ENCODE measurements at regions not wholly inside any gene's neighbourhood (a gene's known extent, or its start where the extent isn't known, plus 50 kb on each side); places are given as distances from the start of the nearest gene placed in this dataset.

DNA sequence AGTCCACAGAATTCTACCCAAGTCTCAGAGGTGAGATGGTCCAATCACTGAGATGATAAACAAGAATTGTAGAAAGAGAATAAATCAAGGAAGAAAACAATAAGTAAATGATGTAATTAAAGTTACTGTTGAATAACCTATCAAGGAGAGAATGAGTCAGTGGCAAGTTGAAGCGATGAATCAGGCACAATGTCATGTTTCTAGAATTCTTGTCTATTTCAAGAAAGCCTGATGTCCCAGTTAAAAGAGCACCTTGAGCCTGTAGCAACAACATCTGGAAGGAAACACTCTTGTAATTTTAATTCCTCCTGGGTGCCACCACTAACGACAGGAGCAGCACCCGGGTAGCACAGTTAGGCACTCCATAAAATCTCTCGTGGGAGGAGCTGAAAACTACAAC lies 67.9 kb upstream of the SLC35C1 start:
- H3K4me1 ChIP-seq (ENCODE audit: control insufficient read depth, extremely low read depth, insufficient read depth, low read length) = peaks cover 20% of the 10 kb centered on the region
- H4K20me1 ChIP-seq (ENCODE audit: control insufficient read depth, extremely low read depth, insufficient read depth, low read length) = no peaks in the 10 kb centered on the region
- no peaks in the 10 kb centered on the region for H3K27me3 ChIP-seq (ENCODE audit: control insufficient read depth, extremely low read depth, insufficient read depth, low read length)
- no peaks in the 10 kb centered on the region for H3K79me2 ChIP-seq (ENCODE audit: control insufficient read depth, insufficient read depth, low read length)
- H2AFZ ChIP-seq (ENCODE audit: control insufficient read depth, low read length) = peak overlapping the region; percentile 3
- peak overlapping the region; percentile 72 for H3K9ac ChIP-seq (ENCODE audit: control insufficient read depth, extremely low read depth, insufficient read depth, low read length)
- dilution Hi-C loops (cut with MboI; ENCODE audit: extremely low pct_ligation_motif_present, low sequenced_read_pairs) = no loop called here
- peak overlapping the region; percentile 99 for H3K27ac ChIP-seq (ENCODE audit: control insufficient read depth, insufficient read depth, low read length)
- peak overlapping the region in 2 of 3 experiments; percentile 53 to 60 for H3K4me3 ChIP-seq (ENCODE audit: control insufficient read depth in 2 of 3, extremely low read depth in 1 of 3, insufficient read depth in 2 of 3, low read depth in 1 of 3, low read length in 3 of 3)
- no peaks in the 10 kb centered on the region for H3K9me1 ChIP-seq (ENCODE audit: control insufficient read depth, extremely low read depth, insufficient read depth, low read length)
- peaks cover 8% of the 10 kb centered on the region for H3K9me3 ChIP-seq (ENCODE audit: control insufficient read depth, low read depth, low read length)
- peak; percentile 63 for FAIRE-seq
- no peaks in the 10 kb centered on the region for H3K36me3 ChIP-seq (ENCODE audit: control insufficient read depth in 2 of 2, extremely low read depth in 1 of 2, insufficient read depth in 2 of 2, low read length in 2 of 2)
- TF ChIP-seq, protein P1, sequence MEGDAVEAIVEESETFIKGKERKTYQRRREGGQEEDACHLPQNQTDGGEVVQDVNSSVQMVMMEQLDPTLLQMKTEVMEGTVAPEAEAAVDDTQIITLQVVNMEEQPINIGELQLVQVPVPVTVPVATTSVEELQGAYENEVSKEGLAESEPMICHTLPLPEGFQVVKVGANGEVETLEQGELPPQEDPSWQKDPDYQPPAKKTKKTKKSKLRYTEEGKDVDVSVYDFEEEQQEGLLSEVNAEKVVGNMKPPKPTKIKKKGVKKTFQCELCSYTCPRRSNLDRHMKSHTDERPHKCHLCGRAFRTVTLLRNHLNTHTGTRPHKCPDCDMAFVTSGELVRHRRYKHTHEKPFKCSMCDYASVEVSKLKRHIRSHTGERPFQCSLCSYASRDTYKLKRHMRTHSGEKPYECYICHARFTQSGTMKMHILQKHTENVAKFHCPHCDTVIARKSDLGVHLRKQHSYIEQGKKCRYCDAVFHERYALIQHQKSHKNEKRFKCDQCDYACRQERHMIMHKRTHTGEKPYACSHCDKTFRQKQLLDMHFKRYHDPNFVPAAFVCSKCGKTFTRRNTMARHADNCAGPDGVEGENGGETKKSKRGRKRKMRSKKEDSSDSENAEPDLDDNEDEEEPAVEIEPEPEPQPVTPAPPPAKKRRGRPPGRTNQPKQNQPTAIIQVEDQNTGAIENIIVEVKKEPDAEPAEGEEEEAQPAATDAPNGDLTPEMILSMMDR (optimal IDR thresholded peaks at IDR 0.05 in 1 of 3, IDR thresholded peaks at IDR 0.05 in 1 of 3, conservative IDR thresholded peaks at IDR 0.05 in 1 of 3; ENCODE audit: extremely low read depth in 1 of 3, insufficient read depth in 2 of 3, low read length in 3 of 3) = no peak
- TF ChIP-seq EZH2 (IDR thresholded peaks at IDR 0.05; ENCODE audit: low read length) = no peak
- peak overlapping the region; percentile 85 for H3K4me2 ChIP-seq (ENCODE audit: control insufficient read depth, extremely low read depth, insufficient read depth, low read depth, low read length)
- DNase-seq (ENCODE audit: low read depth, low spot score) = peak; percentile 36

DNA sequence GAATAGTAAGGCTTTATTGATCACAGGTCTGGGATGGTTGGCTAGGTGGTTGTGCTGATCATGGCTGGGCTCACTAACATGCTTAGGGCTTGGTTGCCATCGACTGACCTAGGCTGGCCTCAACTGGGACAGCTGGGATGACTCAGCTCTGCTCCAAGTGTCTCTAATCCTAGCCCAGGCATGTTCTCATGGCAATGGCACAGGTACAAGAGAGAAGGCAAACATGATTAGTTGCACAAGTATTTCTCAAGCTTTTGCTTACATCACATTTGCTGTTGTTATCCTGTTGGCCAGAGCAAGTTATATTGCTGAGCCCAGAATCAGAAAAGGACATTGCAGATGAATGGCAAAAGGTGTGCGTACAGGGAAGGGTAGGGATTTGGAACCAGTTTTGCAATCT lies 68.5 kb upstream of the SLC35C1 start:
- H3K9ac ChIP-seq (ENCODE audit: control insufficient read depth, extremely low read depth, insufficient read depth, low read length) = peak overlapping the region; percentile 72
- H4K20me1 ChIP-seq (ENCODE audit: control insufficient read depth, extremely low read depth, insufficient read depth, low read length) = no peaks in the 10 kb centered on the region
- peaks cover 20% of the 10 kb centered on the region for H3K4me1 ChIP-seq (ENCODE audit: control insufficient read depth, extremely low read depth, insufficient read depth, low read length)
- peak; percentile 99 for FAIRE-seq
- TF ChIP-seq, protein P1 (optimal IDR thresholded peaks at IDR 0.05 in 1 of 3, IDR thresholded peaks at IDR 0.05 in 1 of 3, conservative IDR thresholded peaks at IDR 0.05 in 1 of 3; ENCODE audit: extremely low read depth in 1 of 3, insufficient read depth in 2 of 3, low read length in 3 of 3) = no peak
- no peak for TF ChIP-seq EZH2 (IDR thresholded peaks at IDR 0.05; ENCODE audit: low read length)
- peak overlapping the region; percentile 85 for H3K4me2 ChIP-seq (ENCODE audit: control insufficient read depth, extremely low read depth, insufficient read depth, low read depth, low read length)
- peak overlapping the region; percentile 99 for H3K27ac ChIP-seq (ENCODE audit: control insufficient read depth, insufficient read depth, low read length)
- H3K4me3 ChIP-seq (ENCODE audit: control insufficient read depth in 2 of 3, extremely low read depth in 1 of 3, insufficient read depth in 2 of 3, low read depth in 1 of 3, low read length in 3 of 3) = peak overlapping the region in 2 of 3 experiments; percentile 53 to 60
- no peaks in the 10 kb centered on the region for H3K27me3 ChIP-seq (ENCODE audit: control insufficient read depth, extremely low read depth, insufficient read depth, low read length)
- H3K79me2 ChIP-seq (ENCODE audit: control insufficient read depth, insufficient read depth, low read length) = no peaks in the 10 kb centered on the region
- H2AFZ ChIP-seq (ENCODE audit: control insufficient read depth, low read length) = no peak overlapping the region
- H3K36me3 ChIP-seq (ENCODE audit: control insufficient read depth in 2 of 2, extremely low read depth in 1 of 2, insufficient read depth in 2 of 2, low read length in 2 of 2) = no peaks in the 10 kb centered on the region
- H3K9me1 ChIP-seq (ENCODE audit: control insufficient read depth, extremely low read depth, insufficient read depth, low read length) = no peaks in the 10 kb centered on the region
- dilution Hi-C loops (cut with MboI; ENCODE audit: extremely low pct_ligation_motif_present, low sequenced_read_pairs) = no loop called here
- DNase-seq (ENCODE audit: low read depth, low spot score) = peak; percentile 95
- H3K9me3 ChIP-seq (ENCODE audit: control insufficient read depth, low read depth, low read length) = peaks cover 8% of the 10 kb centered on the region

All from keratinocyte (primary cell).